Activated naive CD4-positive, alpha-beta T cell treated with anti-CD3 and anti-CD28 coated beads for 36 hours (primary cell): ENCODE measurements at regions not wholly inside any gene's neighbourhood (a gene's known extent, or its start where the extent isn't known, plus 50 kb on each side); places are given as distances from the start of the nearest gene placed in this dataset.
A peak's percentile ranks its signal among the peaks of the same experiment; 100 is the strongest.

Experiments
- CTCF ChIA-PET: fragments of 350-600 bp; sonication (Branson Sonifier 250); formaldehyde crosslinking; loops from one replicate; lab custom pipeline; 2021; ENCODE audit warnings: antibody characterized with exemption; lab: Charles Lee
- DNase-seq: peaks from one replicate; pipeline ENCODE4 v3.0.0-alpha.2; 2020
- H3K27ac Mint-ChIP-seq: one replicate; pipeline ENCODE4 v1.8.0; 2021; ENCODE audit warnings: mild to moderate bottlenecking, mixed read lengths
- H3K27me3 Mint-ChIP-seq: one replicate; pipeline ENCODE4 v1.8.0; 2021; ENCODE audit warnings: low read depth, mixed read lengths
- H3K36me3 Mint-ChIP-seq: one replicate; pipeline ENCODE4 v1.8.0; 2021; ENCODE audit warnings: low read depth, mixed read lengths
- H3K4me1 Mint-ChIP-seq: one replicate; pipeline ENCODE4 v1.8.0; 2021; ENCODE audit warnings: low read depth, mixed read lengths
- H3K4me3 Mint-ChIP-seq: one replicate; pipeline ENCODE4 v1.8.0; 2021; ENCODE audit warnings: mild to moderate bottlenecking, moderate library complexity, mixed read lengths
- H3K9me3 Mint-ChIP-seq: one replicate; pipeline ENCODE4 v1.8.0; 2021; ENCODE audit warnings: mixed read lengths
- intact Hi-C: fragments of 100-400 bp; cut with micrococcal nuclease; formaldehyde crosslinking; loops from one replicate; pipeline ENCODE4 v1.15.1; 2023

DNA sequence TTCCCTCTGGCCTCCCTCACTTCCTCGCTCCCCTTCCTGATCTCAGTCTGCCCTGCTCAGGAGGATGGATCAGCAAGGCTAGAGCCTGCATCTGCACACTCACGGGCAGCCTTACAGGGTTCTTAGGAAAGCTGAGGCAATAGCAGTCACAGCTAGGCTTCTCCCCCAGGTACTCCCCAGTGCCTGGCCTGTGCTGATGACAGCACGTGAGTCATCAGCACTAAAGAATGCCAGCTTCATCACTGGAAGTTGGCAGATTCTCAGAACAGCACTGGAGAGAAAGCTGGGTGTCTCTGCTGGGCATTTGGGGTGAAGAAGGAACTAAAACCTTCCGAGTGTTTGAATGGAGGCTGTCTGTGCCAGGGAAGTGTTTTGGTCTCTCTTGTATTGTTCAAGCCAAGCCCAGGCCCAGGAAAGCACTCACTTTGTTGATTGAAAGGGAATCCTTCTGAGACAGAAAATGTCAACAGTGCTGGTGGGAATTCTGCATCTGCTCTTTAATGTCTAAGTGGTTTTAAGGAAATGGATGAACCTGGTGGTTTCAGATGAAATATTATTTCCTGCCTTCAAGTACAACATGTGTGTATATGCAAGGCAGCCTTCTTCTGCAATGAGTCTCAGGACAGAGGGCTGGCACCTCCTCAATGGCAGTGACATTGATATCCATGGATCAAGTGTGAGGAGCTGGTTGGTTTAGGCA, 73.0 kb upstream of the SCOC start:
- Mint-ChIP-seq H3K4me1 (no peaks in the 10 kb centered on the region), H3K27ac (no peak overlapping the region), H3K4me3 (no peak overlapping the region), H3K9me3 (no peaks in the 10 kb centered on the region), H3K36me3 (no peaks in the 10 kb centered on the region), H3K27me3 (no peaks in the 10 kb centered on the region)
- intact Hi-C loops = no loop called here
- peak; percentile 23 for DNase-seq
- CTCF ChIA-PET = interaction anchor here (1.1 kb wide), 1 partner anchor 59 kb away, joined by 5 read pairs; no protein-coding TSS in a partner anchor

DNA sequence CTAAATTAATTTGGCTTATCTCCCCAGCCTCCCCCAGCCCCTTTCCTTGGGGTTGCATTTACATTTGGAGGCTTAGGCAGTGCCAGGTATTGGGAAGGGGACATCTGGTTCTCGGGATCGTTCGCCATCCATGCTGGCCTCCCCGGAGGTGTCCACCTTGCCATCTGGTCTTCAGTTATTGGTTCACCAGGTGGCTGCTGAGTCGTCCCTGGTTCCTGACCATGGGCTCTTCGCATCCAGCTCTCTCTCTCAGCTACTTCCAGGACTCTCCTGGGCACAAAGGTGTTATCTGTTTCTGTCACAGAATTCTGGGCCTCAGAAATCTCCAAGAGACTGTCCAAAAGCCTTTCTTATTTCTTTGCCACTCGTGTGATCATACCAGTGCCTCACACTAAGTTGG, 75.4 kb upstream of the SCOC start:
- Mint-ChIP-seq H3K27me3 (no peaks in the 10 kb centered on the region), H3K27ac (no peak overlapping the region), H3K4me1 (no peaks in the 10 kb centered on the region), H3K4me3 (no peak overlapping the region), H3K36me3 (no peaks in the 10 kb centered on the region), H3K9me3 (no peaks in the 10 kb centered on the region)
- CTCF ChIA-PET = no interaction called here
- no peak for DNase-seq
- intact Hi-C loops = no loop called here

DNA sequence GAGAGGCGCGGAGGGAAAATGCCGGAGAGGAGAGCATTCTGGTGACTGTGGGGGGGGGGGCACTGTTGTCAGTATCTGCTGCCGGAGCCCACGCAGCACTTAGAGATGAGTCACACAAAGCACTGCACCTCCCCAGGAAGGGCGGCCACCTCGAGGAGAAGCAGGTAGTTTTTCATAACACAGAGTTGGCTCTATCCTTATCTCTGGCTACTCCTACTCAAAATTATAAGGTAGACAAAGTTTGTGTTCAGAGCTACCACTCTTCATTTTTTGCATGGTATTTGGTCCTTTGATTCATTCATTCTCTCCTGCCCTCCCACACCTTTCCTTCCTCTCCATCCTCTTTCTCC, 76.2 kb upstream of the SCOC start:
- H3K4me3 Mint-ChIP-seq = no peak overlapping the region
- no peak overlapping the region for H3K27ac Mint-ChIP-seq
- no peaks in the 10 kb centered on the region for H3K27me3 Mint-ChIP-seq
- H3K4me1 Mint-ChIP-seq = no peaks in the 10 kb centered on the region
- DNase-seq = no peak
- no peaks in the 10 kb centered on the region for H3K9me3 Mint-ChIP-seq
- no peaks in the 10 kb centered on the region for H3K36me3 Mint-ChIP-seq
- CTCF ChIA-PET = no interaction called here
- intact Hi-C loops = no loop called here

DNA sequence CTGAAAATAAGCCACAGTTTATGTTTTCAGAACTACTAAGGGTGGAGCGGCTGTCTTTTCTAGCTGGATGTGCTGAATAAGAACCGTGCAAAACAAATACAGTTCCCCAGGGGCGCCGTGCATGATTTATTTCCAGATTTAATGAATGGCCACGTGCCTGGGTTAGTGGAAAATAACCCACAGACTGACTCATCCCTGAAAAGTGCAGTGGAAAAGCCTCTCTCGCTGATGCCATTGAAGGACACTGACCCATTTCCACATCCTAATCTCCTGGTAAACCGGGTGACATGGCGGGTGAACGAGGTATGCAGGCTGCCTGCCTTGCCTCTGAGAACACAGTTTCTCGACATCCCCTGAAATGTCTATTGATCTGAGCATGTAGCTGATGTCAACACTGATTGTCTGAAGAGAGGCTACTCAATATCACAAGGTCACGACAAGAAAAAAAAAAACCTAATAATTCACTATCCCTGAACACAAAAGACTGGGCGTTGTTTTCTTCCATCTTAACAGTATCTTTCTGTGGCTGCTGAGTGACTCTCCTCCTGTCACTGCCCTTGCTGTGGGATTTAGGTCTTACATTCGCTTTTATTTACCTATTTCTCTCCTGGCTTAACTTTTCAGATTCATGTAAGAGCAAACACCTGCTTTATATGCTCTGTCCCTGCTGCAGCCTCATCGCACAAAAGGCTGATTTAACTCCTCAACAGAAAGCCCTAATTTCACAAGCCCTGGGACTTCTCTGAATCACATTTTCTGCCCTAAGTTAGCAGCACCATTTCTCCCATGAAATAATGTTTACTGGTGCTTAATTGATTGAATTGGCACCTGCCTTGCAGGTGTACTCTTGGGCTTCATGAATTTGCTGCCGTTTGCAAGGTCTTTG, 76.9 kb upstream of the SCOC start:
- H3K27me3 Mint-ChIP-seq = no peaks in the 10 kb centered on the region
- H3K4me1 Mint-ChIP-seq = no peaks in the 10 kb centered on the region
- CTCF ChIA-PET = no interaction called here
- intact Hi-C loops = no loop called here
- no peak overlapping the region for H3K27ac Mint-ChIP-seq
- H3K36me3 Mint-ChIP-seq = no peaks in the 10 kb centered on the region
- H3K4me3 Mint-ChIP-seq = no peak overlapping the region
- no peak for DNase-seq
- H3K9me3 Mint-ChIP-seq = no peaks in the 10 kb centered on the region

DNA sequence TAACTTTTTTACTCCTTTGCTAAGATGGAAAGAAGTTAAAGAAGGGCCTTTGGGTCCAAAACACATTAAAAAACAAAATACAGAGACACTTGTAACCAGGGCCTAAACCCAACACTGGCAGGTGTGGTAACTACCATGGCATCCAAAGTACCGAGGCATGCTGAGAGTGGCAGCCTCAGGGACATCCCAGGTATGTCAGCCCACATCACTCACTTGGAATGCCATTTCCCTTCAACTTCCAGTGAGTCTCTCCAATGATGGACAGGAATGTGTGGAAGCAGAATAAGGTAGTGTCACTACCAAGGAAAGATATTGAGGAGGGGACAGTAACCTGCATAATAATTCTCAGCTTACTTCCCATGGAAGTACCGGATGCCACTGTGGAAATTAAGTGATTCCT, 79.5 kb upstream of the SCOC start:
- Mint-ChIP-seq H3K4me3 (no peak overlapping the region), H3K4me1 (no peaks in the 10 kb centered on the region), H3K27me3 (no peaks in the 10 kb centered on the region), H3K36me3 (no peaks in the 10 kb centered on the region), H3K27ac (no peak overlapping the region), H3K9me3 (no peaks in the 10 kb centered on the region)
- DNase-seq = no peak
- intact Hi-C loops = no loop called here
- CTCF ChIA-PET = no interaction called here

DNA sequence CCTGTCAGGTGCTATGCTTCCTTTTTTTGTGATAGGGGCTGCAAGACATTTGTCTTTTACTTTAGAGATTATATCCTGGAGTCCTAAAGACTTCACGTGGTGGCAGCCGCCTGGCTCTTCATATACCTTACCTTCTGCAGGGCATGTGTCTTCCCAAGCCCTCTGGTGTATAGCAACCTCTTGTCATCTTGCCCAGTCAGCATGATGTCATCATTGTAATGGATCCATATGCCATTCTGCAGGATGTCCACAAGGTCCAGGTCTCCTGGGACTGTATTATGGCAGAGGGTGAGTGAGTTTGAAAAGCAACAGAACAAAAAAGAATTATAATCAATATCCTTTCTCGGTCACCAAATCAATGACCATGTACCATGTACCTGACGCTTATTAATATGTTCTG, 82.2 kb upstream of the SCOC start:
- no peak overlapping the region for H3K4me3 Mint-ChIP-seq
- CTCF ChIA-PET = no interaction called here
- H3K9me3 Mint-ChIP-seq = no peaks in the 10 kb centered on the region
- no peaks in the 10 kb centered on the region for H3K27me3 Mint-ChIP-seq
- H3K4me1 Mint-ChIP-seq = no peaks in the 10 kb centered on the region
- intact Hi-C loops = no loop called here
- no peak for DNase-seq
- H3K36me3 Mint-ChIP-seq = no peaks in the 10 kb centered on the region
- H3K27ac Mint-ChIP-seq = no peak overlapping the region

DNA sequence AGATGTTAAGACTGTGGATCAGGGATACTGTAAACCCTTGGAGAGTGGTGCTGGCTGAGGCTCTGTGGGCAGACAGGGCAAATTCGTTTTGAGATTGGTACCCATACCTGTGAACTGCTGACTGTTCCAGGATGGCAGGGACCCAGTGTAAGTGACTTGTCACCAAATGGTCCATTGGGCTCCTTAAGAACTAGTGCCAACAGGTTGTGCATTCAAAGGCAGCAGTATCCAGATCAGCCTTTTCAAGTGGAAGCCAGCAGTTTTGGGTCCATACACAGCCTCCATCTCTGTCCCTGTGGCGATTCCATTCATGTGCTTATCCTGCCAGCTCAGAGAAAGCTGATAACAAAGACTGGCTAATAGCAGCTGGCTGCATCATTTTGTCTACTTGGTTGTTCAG, 84.0 kb upstream of the SCOC start:
- Mint-ChIP-seq H3K4me3 (no peak overlapping the region), H3K9me3 (no peaks in the 10 kb centered on the region), H3K4me1 (no peaks in the 10 kb centered on the region), H3K27me3 (no peaks in the 10 kb centered on the region), H3K27ac (no peak overlapping the region), H3K36me3 (no peaks in the 10 kb centered on the region)
- no peak for DNase-seq
- intact Hi-C loops = no loop called here
- CTCF ChIA-PET = no interaction called here

DNA sequence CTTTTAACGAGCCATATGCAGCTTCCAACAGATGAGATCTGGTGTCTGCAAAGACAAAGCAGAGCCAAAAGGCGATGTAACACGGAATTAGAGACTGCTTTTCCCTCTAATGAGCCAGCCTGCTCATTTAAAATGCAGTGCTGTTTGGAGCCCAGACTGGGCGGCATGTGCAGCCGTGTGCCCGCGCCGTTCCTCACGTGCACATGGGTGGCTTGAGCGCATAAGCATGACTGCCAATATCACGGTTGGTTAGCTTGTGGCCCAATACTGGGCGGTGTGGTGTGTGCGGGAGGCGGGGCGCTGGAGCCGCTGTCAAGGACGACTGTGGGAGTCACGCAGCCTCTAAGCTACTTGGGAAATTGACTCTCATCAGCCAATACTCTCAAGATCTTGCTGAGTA, 87.0 kb upstream of the SCOC start:
- intact Hi-C loops = no loop called here
- CTCF ChIA-PET = no interaction called here
- Mint-ChIP-seq H3K4me3 (no peak overlapping the region), H3K27ac (no peak overlapping the region), H3K4me1 (no peaks in the 10 kb centered on the region), H3K27me3 (peaks cover 3% of the 10 kb centered on the region), H3K36me3 (no peaks in the 10 kb centered on the region), H3K9me3 (no peaks in the 10 kb centered on the region)
- DNase-seq = no peak

DNA sequence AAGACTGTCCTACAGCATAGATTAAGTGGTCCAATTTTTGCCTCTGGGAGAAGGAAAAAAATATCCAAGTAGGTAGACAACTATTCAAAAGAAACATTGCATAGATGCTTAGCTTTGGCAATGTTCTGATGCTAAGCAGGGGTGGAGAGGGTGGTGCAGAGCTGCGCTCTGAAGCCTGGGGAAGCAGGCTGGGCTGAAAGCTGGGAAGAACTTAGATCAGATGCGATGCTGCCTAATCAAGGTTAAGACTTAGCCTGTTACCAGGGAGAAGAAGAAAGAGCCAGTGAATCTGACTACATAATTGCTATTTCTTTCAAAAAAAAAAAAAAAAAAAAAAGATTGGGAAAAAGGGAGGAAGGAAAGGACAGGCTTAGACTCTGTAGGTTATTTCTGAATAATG, 89.0 kb upstream of the SCOC start:
- intact Hi-C loops = no loop called here
- Mint-ChIP-seq H3K36me3 (no peaks in the 10 kb centered on the region), H3K9me3 (no peaks in the 10 kb centered on the region), H3K4me1 (no peaks in the 10 kb centered on the region), H3K4me3 (no peak overlapping the region), H3K27me3 (peaks cover 14% of the 10 kb centered on the region), H3K27ac (no peak overlapping the region)
- no peak for DNase-seq
- CTCF ChIA-PET = no interaction called here

DNA sequence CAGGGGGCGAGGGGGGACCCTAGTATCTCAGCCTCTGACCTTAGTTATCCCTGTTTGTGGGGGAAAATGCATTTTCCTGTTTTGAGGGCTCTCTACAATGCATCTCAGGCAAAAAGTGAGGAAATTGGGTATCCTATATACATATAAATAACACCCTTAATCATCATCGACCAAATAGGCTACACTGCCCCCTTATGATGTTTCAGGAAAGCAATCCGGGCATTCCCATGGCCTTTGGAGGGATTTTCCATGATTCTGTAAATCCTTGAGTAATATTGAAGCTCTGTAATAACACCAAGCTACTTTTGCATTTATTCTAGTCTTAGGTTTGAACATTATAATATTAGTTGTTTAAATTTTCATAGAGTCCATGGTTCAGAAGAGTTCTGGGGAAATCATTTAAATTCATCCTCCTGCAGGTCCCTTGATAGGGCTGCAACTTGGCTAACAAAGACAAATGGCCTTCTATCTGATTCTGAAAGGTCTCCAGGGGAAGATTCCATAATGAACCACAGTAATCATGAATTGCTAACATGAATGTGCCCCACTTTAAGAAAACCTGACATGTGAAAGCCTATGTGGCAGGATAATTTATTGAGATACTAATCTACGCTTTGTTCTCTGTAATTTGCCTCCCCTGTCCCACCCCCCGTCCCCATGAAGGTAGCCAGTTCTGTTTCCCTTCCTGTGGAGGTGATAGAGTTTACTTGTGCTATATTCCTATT, 91.5 kb upstream of the SCOC start:
- H3K27me3 Mint-ChIP-seq = peaks cover 19% of the 10 kb centered on the region
- no peaks in the 10 kb centered on the region for H3K4me1 Mint-ChIP-seq
- CTCF ChIA-PET = interaction anchor here (0.6 kb wide), 1 partner anchor 173 kb away, joined by 3 read pairs; no protein-coding TSS in a partner anchor
- DNase-seq = no peak
- intact Hi-C loops = no loop called here
- H3K27ac Mint-ChIP-seq = no peak overlapping the region
- H3K9me3 Mint-ChIP-seq = no peaks in the 10 kb centered on the region
- H3K36me3 Mint-ChIP-seq = no peaks in the 10 kb centered on the region
- no peak overlapping the region for H3K4me3 Mint-ChIP-seq

DNA sequence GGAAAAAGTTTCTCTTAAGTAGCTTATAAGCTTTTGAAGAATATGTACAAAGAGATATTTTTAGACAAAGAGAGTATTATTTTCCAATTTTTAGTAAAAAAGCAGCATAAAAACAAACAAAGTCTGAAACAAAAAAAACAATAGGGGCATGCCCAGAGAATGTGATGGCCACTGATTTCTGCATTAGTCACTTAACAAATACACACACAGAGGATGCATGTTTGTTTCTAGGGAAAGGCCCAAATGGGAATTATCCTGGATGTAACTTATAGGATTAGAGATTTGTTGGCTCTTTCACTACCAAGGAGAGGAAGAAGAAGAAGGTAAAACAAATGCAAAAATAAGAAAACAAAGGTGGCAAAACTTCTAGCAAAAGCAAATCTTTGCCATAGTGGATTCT, 95.9 kb upstream of the SCOC start:
- H3K9me3 Mint-ChIP-seq = no peaks in the 10 kb centered on the region
- no peak overlapping the region for H3K4me3 Mint-ChIP-seq
- no peak overlapping the region for H3K27ac Mint-ChIP-seq
- peaks cover 15% of the 10 kb centered on the region for H3K27me3 Mint-ChIP-seq
- no peaks in the 10 kb centered on the region for H3K4me1 Mint-ChIP-seq
- CTCF ChIA-PET = no interaction called here
- no peaks in the 10 kb centered on the region for H3K36me3 Mint-ChIP-seq
- intact Hi-C loops = no loop called here
- DNase-seq = no peak

DNA sequence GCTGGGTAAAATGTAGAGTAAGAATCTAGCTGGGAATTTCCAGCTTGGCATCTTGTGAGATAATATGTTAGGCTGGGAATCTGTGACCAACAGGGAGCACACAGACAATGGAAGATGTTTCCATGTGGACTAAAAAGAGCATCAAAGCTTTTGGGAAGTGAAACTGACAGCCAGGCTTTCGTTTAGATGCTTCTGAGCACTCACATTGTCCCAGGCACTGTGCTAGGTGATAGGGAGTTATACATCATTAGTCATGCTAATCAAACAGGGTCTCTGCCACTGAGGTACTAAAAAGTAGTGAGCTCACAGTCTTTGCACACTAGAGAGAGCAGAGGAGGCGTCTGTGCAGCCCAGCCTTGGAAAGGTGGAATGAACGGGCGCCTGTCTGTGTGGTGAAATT, 101.9 kb upstream of the SCOC start:
- H3K4me3 Mint-ChIP-seq = no peak overlapping the region
- no peaks in the 10 kb centered on the region for H3K36me3 Mint-ChIP-seq
- H3K4me1 Mint-ChIP-seq = no peaks in the 10 kb centered on the region
- H3K27ac Mint-ChIP-seq = no peak overlapping the region
- intact Hi-C loops = no loop called here
- H3K9me3 Mint-ChIP-seq = no peaks in the 10 kb centered on the region
- no peak for DNase-seq
- H3K27me3 Mint-ChIP-seq = peaks cover 3% of the 10 kb centered on the region
- CTCF ChIA-PET = no interaction called here
